ENCODE measurements at regions not wholly inside any gene's neighbourhood (a gene's known extent, or its start where the extent isn't known, plus 50 kb on each side); places are given as distances from the start of the nearest gene placed in this dataset.
"Not testable (repeated sequence)": the region's sequence is repeated elsewhere in the genome, so short reads cannot be mapped to it uniquely, and the experiment has no call there.

- not testable (repeated sequence) for H3K27ac Mint-ChIP-seq; ATAC-seq; H3K27me3 Mint-ChIP-seq; H3K36me3 Mint-ChIP-seq (ENCODE audit: low read depth); H3K9me3 Mint-ChIP-seq; DNase-seq; H3K4me3 Mint-ChIP-seq; H3K4me1 Mint-ChIP-seq
Observed at GRCh38 chrX:115840729-115841409, 279.9 kb downstream of the PLS3 start.

GRCh38 chrX:115850986-115851385 is 290.0 kb downstream of the PLS3 start:
- not testable (repeated sequence) for H3K27ac Mint-ChIP-seq; H3K27me3 Mint-ChIP-seq; H3K4me3 Mint-ChIP-seq; H3K9me3 Mint-ChIP-seq; DNase-seq; ATAC-seq; H3K4me1 Mint-ChIP-seq; H3K36me3 Mint-ChIP-seq (ENCODE audit: low read depth)

DNA sequence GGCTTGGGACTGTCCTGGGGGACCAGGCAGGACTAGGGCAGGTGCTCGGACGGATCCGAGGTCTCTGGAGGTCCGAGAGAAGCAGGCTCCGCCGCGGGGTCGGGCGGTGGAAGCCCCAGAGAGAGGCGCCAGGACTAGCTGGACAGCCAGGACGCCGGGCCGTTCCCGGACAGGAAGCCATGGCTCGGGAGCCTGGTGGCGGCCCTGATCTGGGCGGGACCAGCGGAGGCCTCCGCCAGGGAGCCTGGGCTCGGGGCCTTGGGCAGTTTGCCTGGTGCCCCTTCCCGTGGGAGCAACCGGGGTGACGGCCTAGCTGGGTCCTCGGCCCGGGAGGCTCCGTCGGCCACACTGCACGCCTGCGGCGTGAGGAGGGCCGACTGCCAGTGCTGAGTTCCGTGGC is 292.3 kb downstream of the PLS3 start:
- H3K4me1 Mint-ChIP-seq; ATAC-seq; DNase-seq; H3K27me3 Mint-ChIP-seq; H3K4me3 Mint-ChIP-seq; H3K27ac Mint-ChIP-seq; H3K9me3 Mint-ChIP-seq; H3K36me3 Mint-ChIP-seq (ENCODE audit: low read depth): not testable (repeated sequence)

- H3K27ac Mint-ChIP-seq; H3K4me3 Mint-ChIP-seq; H3K9me3 Mint-ChIP-seq; H3K27me3 Mint-ChIP-seq; ATAC-seq; H3K36me3 Mint-ChIP-seq (ENCODE audit: low read depth); H3K4me1 Mint-ChIP-seq; DNase-seq: not testable (repeated sequence)
Observed at GRCh38 chrX:115881170-115881569, 289.4 kb upstream of the AGTR2 start.

GRCh38 chrX:115884121-115884520 is 286.4 kb upstream of the AGTR2 start:
- H3K4me3 Mint-ChIP-seq; H3K27ac Mint-ChIP-seq; H3K9me3 Mint-ChIP-seq; H3K36me3 Mint-ChIP-seq (ENCODE audit: low read depth); H3K4me1 Mint-ChIP-seq; H3K27me3 Mint-ChIP-seq; DNase-seq; ATAC-seq: not testable (repeated sequence)

GRCh38 chrX:115888041-115888440 is 282.5 kb upstream of the AGTR2 start:
- DNase-seq, H3K27ac Mint-ChIP-seq: not testable (repeated sequence)

DNA sequence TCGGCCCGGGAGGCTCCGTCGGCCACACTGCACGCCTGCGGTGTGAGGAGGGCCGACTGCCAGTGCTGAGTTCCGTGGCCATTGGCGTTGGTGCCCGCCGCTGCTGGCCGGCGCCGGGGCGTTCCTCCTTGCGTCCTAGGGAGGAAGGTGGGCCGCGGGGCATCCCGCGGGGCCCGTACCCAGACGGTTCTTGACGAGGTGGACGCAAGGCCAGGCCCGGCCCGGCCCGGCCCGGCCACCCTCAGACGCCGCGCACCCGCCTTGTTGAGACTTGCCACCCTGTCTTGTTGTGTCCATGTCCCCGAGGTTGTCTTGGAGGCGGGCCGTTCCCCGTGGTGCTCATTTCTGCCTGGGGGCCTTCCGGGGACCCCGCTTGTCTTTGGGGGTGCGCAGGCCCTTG is 282.0 kb upstream of the AGTR2 start:
- H3K27me3 Mint-ChIP-seq; H3K9me3 Mint-ChIP-seq; H3K4me1 Mint-ChIP-seq; H3K36me3 Mint-ChIP-seq (ENCODE audit: low read depth); H3K27ac Mint-ChIP-seq; DNase-seq; ATAC-seq; H3K4me3 Mint-ChIP-seq: not testable (repeated sequence)

More at GRCh38 chrX:115888041-115888440, 282.5 kb upstream of the AGTR2 start:
- not testable (repeated sequence) for H3K36me3 Mint-ChIP-seq (ENCODE audit: low read depth); H3K9me3 Mint-ChIP-seq; ATAC-seq; H3K4me3 Mint-ChIP-seq; H3K4me1 Mint-ChIP-seq; H3K27me3 Mint-ChIP-seq

DNA sequence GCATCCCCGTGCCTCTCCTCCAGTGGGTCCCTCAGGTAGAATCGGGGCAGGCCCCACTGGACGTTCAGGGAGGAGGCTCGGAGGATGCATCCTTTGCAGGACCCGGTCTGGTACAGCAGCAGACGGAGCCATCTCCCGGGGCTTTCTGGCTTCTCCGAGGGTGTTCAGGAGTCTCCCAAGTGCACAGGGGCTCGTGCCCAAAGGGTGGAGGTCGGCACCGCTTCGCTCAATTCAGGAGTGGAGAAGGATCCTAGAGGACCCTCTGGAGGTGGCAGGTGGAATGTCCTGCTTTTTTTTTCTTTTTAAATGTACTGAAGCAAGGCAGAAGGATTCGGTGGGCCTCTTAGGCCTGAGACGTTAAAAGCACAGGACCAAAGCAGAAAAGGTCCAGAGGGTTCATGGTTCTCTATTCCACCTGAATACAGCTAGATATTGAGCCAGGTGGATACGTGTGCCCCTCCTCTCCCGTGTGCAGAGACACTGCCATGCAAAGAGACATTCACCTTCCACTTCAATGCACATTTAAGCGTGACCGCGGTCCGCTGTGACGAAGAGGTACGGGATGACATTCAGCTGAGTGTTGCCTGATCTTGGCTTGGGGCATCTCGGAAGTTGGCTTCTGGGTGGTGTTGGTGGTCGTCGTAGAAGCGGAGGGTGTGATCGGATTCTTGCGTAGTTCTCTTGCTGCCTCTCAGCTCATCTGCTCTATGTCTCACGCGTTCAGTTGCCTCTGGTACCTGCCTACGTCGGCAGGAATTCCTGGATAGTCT is 281.2 kb upstream of the AGTR2 start:
- H3K27me3 Mint-ChIP-seq = no peaks in the 10 kb centered on the region
- H3K27ac Mint-ChIP-seq = no peak overlapping the region
- H3K9me3 Mint-ChIP-seq = no peaks in the 10 kb centered on the region

GRCh38 chrX:115892056-115892708 is 278.4 kb upstream of the AGTR2 start:
- no peak for ATAC-seq
- Mint-ChIP-seq H3K36me3 (ENCODE audit: low read depth) (no peaks in the 10 kb centered on the region), H3K27ac (no peak overlapping the region), H3K4me3 (no peak overlapping the region), H3K27me3 (no peaks in the 10 kb centered on the region), H3K9me3 (no peaks in the 10 kb centered on the region), H3K4me1 (no peaks in the 10 kb centered on the region)
- DNase-seq = no peak

More for the DNA sequence above, 281.2 kb upstream of the AGTR2 start:
- no peak overlapping the region for H3K4me3 Mint-ChIP-seq
- no peaks in the 10 kb centered on the region for H3K4me1 Mint-ChIP-seq
- DNase-seq (no peak), ATAC-seq (no peak)
- H3K36me3 Mint-ChIP-seq (ENCODE audit: low read depth) = no peaks in the 10 kb centered on the region

GRCh38 chrX:115892787-115893671 is 277.5 kb upstream of the AGTR2 start:
- Mint-ChIP-seq H3K4me3 (no peak overlapping the region), H3K27ac (no peak overlapping the region), H3K4me1 (no peaks in the 10 kb centered on the region), H3K27me3 (no peaks in the 10 kb centered on the region), H3K36me3 (ENCODE audit: low read depth) (no peaks in the 10 kb centered on the region), H3K9me3 (no peaks in the 10 kb centered on the region)
- ATAC-seq (no peak), DNase-seq (no peak)

- Mint-ChIP-seq H3K4me3 (no peak overlapping the region), H3K27ac (no peak overlapping the region), H3K27me3 (no peaks in the 10 kb centered on the region), H3K36me3 (ENCODE audit: low read depth) (no peaks in the 10 kb centered on the region), H3K4me1 (no peaks in the 10 kb centered on the region), H3K9me3 (no peaks in the 10 kb centered on the region)
- DNase-seq (no peak), ATAC-seq (no peak)
Observed at GRCh38 chrX:115894087-115894486, 276.5 kb upstream of the AGTR2 start.

GRCh38 chrX:115895678-115896329 is 274.7 kb upstream of the AGTR2 start:
- no peaks in the 10 kb centered on the region for H3K4me1 Mint-ChIP-seq
- H3K27me3 Mint-ChIP-seq = no peaks in the 10 kb centered on the region
- ATAC-seq (no peak), DNase-seq (no peak)
- no peaks in the 10 kb centered on the region for H3K9me3 Mint-ChIP-seq
- no peak overlapping the region for H3K27ac Mint-ChIP-seq
- no peaks in the 10 kb centered on the region for H3K36me3 Mint-ChIP-seq (ENCODE audit: low read depth)
- H3K4me3 Mint-ChIP-seq = no peak overlapping the region

DNA sequence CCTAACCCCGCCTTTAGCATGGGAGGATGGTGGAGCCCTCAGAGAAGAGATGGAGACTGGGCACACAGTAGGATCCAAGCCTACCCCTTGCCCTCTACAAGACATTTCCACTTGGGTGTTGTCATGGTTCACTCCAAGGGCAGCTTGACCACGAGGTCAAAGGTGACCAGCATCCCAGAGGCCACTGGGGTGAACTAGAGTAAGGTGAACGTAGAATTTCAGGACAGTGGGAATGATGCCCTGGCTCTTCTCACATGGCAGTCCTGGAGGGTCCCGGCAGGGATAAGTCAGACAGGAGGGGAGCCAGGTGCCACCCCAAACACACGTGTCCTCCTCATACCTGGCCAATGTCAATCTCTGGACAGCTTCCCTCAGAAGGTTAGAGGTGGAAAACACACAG is 274.2 kb upstream of the AGTR2 start:
- Mint-ChIP-seq H3K36me3 (ENCODE audit: low read depth) (no peaks in the 10 kb centered on the region), H3K27me3 (no peaks in the 10 kb centered on the region), H3K27ac (no peak overlapping the region), H3K4me1 (no peaks in the 10 kb centered on the region), H3K9me3 (no peaks in the 10 kb centered on the region), H3K4me3 (no peak overlapping the region)
- ATAC-seq = no peak
- DNase-seq = no peak

- ATAC-seq = no peak
- Mint-ChIP-seq H3K36me3 (ENCODE audit: low read depth) (no peaks in the 10 kb centered on the region), H3K4me1 (no peaks in the 10 kb centered on the region), H3K27ac (no peak overlapping the region), H3K27me3 (no peaks in the 10 kb centered on the region), H3K9me3 (no peaks in the 10 kb centered on the region), H3K4me3 (no peak overlapping the region)
- no peak for DNase-seq
Observed at GRCh38 chrX:115897956-115898355, 272.6 kb upstream of the AGTR2 start.
